H9 (cell line): ENCODE measurements at regions not wholly inside any gene's neighbourhood (a gene's known extent, or its start where the extent isn't known, plus 50 kb on each side); places are given as distances from the start of the nearest gene placed in this dataset.
"Not testable (repeated sequence)": the region's sequence is repeated elsewhere in the genome, so short reads cannot be mapped to it uniquely, and the experiment has no call there.

Experiments used
- DNase-seq: peaks from one replicate; pipeline ENCODE4 v3.0.0-alpha.2; 2017
- H2AFZ ChIP-seq: one replicate; pipeline ENCODE4 v1.6.1; 2013; ENCODE audit warnings: mild to moderate bottlenecking, low read length, control low read depth, moderate library complexity
- H2AK5ac ChIP-seq: 2 replicates; pipeline ENCODE4 v1.6.1; 2013; ENCODE audit warnings: low read length, control low read depth, mixed read lengths; ENCODE audit not compliant: insufficient read length
- H2BK120ac ChIP-seq: one replicate; pipeline ENCODE4 v1.6.1; 2013; ENCODE audit warnings: low read depth, mild to moderate bottlenecking, low read length, control low read depth, inconsistent platforms; ENCODE audit not compliant: poor library complexity, severe bottlenecking
- H2BK12ac ChIP-seq: 2 replicates; pipeline ENCODE4 v1.6.1; 2013; ENCODE audit warnings: low read length, control low read depth, mixed read lengths, low read depth; ENCODE audit not compliant: insufficient read length
- H2BK15ac ChIP-seq: 2 replicates; pipeline ENCODE4 v1.6.1; 2013; ENCODE audit warnings: low read depth, low read length, control low read depth
- H2BK20ac ChIP-seq: one replicate; pipeline ENCODE4 v1.6.1; 2013; ENCODE audit warnings: low read depth, mild to moderate bottlenecking, low read length, control low read depth, inconsistent platforms; ENCODE audit not compliant: poor library complexity, severe bottlenecking
- H2BK5ac ChIP-seq: 2 replicates; pipeline ENCODE4 v1.6.1; 2013; ENCODE audit warnings: low read length, control low read depth, mixed read lengths; ENCODE audit not compliant: insufficient read length
- H3K14ac ChIP-seq: 2 replicates; pipeline ENCODE4 v1.6.1; 2013; ENCODE audit warnings: low read length, control low read depth; ENCODE audit not compliant: insufficient read depth
- H3K18ac ChIP-seq: 2 replicates; pipeline ENCODE4 v1.6.1; 2013; ENCODE audit warnings: low read depth, mild to moderate bottlenecking, mixed read lengths, low read length, control low read depth; ENCODE audit not compliant: insufficient read length
- H3K23ac ChIP-seq: 2 replicates; pipeline ENCODE4 v1.6.1; 2013; ENCODE audit warnings: low read length, control low read depth, mixed read lengths, low read depth; ENCODE audit not compliant: insufficient read length
- H3K23me2 ChIP-seq: 2 replicates; pipeline ENCODE4 v1.6.1; 2013; ENCODE audit warnings: low read depth, mild to moderate bottlenecking, mixed read lengths, low read length, control low read depth; ENCODE audit not compliant: insufficient read length, poor library complexity, severe bottlenecking
- H3K27ac ChIP-seq: 2 replicates; pipeline ENCODE4 v1.5.1; 2013; ENCODE audit warnings: low read length, control low read depth, mixed read lengths, low read depth; ENCODE audit not compliant: insufficient read length
- H3K27me3 ChIP-seq: 2 replicates; pipeline ENCODE4 v1.6.1; 2013; ENCODE audit warnings: low read length, control low read depth, inconsistent platforms; ENCODE audit not compliant: insufficient read depth
- H3K4ac ChIP-seq: 2 replicates; pipeline ENCODE4 v1.6.1; 2013; ENCODE audit warnings: low read depth, mild to moderate bottlenecking, control low read depth, inconsistent platforms, low read length, moderate library complexity
- H3K4me1 ChIP-seq: 2 replicates; pipeline ENCODE4 v1.6.1; 2013; ENCODE audit warnings: low read length, control low read depth, inconsistent platforms; ENCODE audit not compliant: insufficient read depth
- H3K4me2 ChIP-seq: 2 replicates; pipeline ENCODE4 v1.6.1; 2013; ENCODE audit warnings: low read length, control low read depth, mixed read lengths; ENCODE audit not compliant: insufficient read length, insufficient read depth
- H3K56ac ChIP-seq: 2 replicates; pipeline ENCODE4 v1.6.1; 2013; ENCODE audit warnings: low read depth, mild to moderate bottlenecking, mixed read lengths, low read length, control low read depth; ENCODE audit not compliant: insufficient read length
- H3K79me1 ChIP-seq: 2 replicates; pipeline ENCODE4 v1.6.1; 2013; ENCODE audit warnings: low read depth, mild to moderate bottlenecking, moderate library complexity, low read length, control low read depth, inconsistent platforms; ENCODE audit not compliant: insufficient read depth, poor library complexity, severe bottlenecking
- H3K79me2 ChIP-seq: 2 replicates; pipeline ENCODE4 v1.6.1; 2013; ENCODE audit warnings: low read length, control low read depth, inconsistent platforms; ENCODE audit not compliant: insufficient read depth
- H3K9ac ChIP-seq: 2 replicates; pipeline ENCODE4 v1.6.1; 2013; ENCODE audit warnings: low read length, control low read depth, mixed read lengths; ENCODE audit not compliant: insufficient read length; ENCODE audit errors: extremely low read depth
- H3K9me3 ChIP-seq: one replicate; pipeline ENCODE4 v1.6.1; 2013; ENCODE audit warnings: low read depth, low read length, inconsistent platforms; ENCODE audit not compliant: control insufficient read depth
- H3T11ph ChIP-seq: one replicate; pipeline ENCODE4 v1.6.1; 2013; ENCODE audit warnings: mild to moderate bottlenecking, low read length, control low read depth, inconsistent platforms
- H4K20me1 ChIP-seq: one replicate; pipeline ENCODE4 v1.6.1; 2013; ENCODE audit not compliant: control insufficient read depth, insufficient read length, insufficient read depth
- H4K5ac ChIP-seq: 2 replicates; pipeline ENCODE4 v1.6.1; 2013; ENCODE audit warnings: low read depth, mild to moderate bottlenecking, mixed read lengths, low read length, control low read depth; ENCODE audit not compliant: insufficient read length
- H4K8ac ChIP-seq: replicated peaks from 2 replicates; pipeline ENCODE4 v1.6.1; 2013; ENCODE audit warnings: low read length, control low read depth, mixed read lengths, low read depth; ENCODE audit not compliant: insufficient read length
- H4K91ac ChIP-seq: 2 replicates; pipeline ENCODE4 v1.6.1; 2013; ENCODE audit warnings: low read depth, mild to moderate bottlenecking, moderate library complexity, mixed read lengths, low read length, control low read depth; ENCODE audit not compliant: insufficient read length
- H3K27ac Mint-ChIP-seq, 3 experiments: 2 replicates in 2 of 3; 3 replicates in 1 of 3; pipeline ENCODE4 v1.8.0; 2020 to 2021; ENCODE audit warnings: mixed read lengths in 3 of 3, mild to moderate bottlenecking in 1 of 3, moderate library complexity in 1 of 3
- H3K27me3 Mint-ChIP-seq: 2 replicates; pipeline ENCODE4 v1.8.0; 2021; ENCODE audit warnings: low read depth, mild to moderate bottlenecking, moderate library complexity, mixed read lengths
- H3K36me3 Mint-ChIP-seq, 3 experiments: 2 replicates in 2 of 3; 3 replicates in 1 of 3; pipeline ENCODE4 v1.8.0; 2020 to 2021; ENCODE audit warnings: low read depth in 3 of 3, mixed read lengths in 3 of 3; ENCODE audit not compliant: insufficient read depth in 1 of 3
- H3K4me1 Mint-ChIP-seq, 2 experiments: 2 replicates each; pipeline ENCODE4 v1.8.0; 2020; ENCODE audit warnings: mixed read lengths in 2 of 2
- H3K4me3 Mint-ChIP-seq, 2 experiments: 2 replicates in 1 of 2; 3 replicates in 1 of 2; pipeline ENCODE4 v1.8.0; 2020 to 2021; ENCODE audit warnings: mild to moderate bottlenecking in 2 of 2, mixed read lengths in 2 of 2, moderate library complexity in 1 of 2
- H3K9me3 Mint-ChIP-seq, 2 experiments: 2 replicates in 1 of 2; 3 replicates in 1 of 2; pipeline ENCODE4 v1.8.0; 2020; ENCODE audit warnings: mild to moderate bottlenecking in 2 of 2, mixed read lengths in 2 of 2, moderate library complexity in 1 of 2
- WGBS: extraction: QIAGEN DNeasy Blood & Tissue Kit; methylation state at CpG from one replicate; pipeline ENCODE4 v1.1.7; 2013; ENCODE audit warnings: missing lambda C conversion rate, low lambda C conversion rate, mixed read lengths; ENCODE audit not compliant: insufficient read length; ENCODE audit errors: extremely low coverage; 5-methylcytosine and 5-hydroxymethylcytosine counted together

GRCh38 chr4:3932734-3933133, 166.5 kb downstream of the ADRA2C start:
- H2BK15ac ChIP-seq, H3K79me2 ChIP-seq, H3K4me1 ChIP-seq, H3K23me2 ChIP-seq, H2BK120ac ChIP-seq, H4K8ac ChIP-seq, H3K79me1 ChIP-seq, H4K5ac ChIP-seq, H3K27ac Mint-ChIP-seq, H3K14ac ChIP-seq, H3T11ph ChIP-seq, H3K4me2 ChIP-seq, H3K9me3 ChIP-seq, H4K91ac ChIP-seq, DNase-seq, H2BK5ac ChIP-seq, H3K9me3 Mint-ChIP-seq, H3K36me3 Mint-ChIP-seq, H3K23ac ChIP-seq, H3K18ac ChIP-seq, H3K27me3 Mint-ChIP-seq, H3K27ac ChIP-seq, H2AFZ ChIP-seq, H2BK12ac ChIP-seq, H2BK20ac ChIP-seq, H3K27me3 ChIP-seq, H4K20me1 ChIP-seq, H3K4ac ChIP-seq, H3K56ac ChIP-seq, H3K4me3 Mint-ChIP-seq, H3K9ac ChIP-seq, H2AK5ac ChIP-seq: not testable (repeated sequence)
- H3K4me1 Mint-ChIP-seq = peaks cover 2 to 23% of the 10 kb centered on the region in 2 experiments
- WGBS = no CpG with 5 or more reads among the region's 8 CpGs

GRCh38 chr4:3935406-3935805, 169.2 kb downstream of the ADRA2C start:
- not testable (repeated sequence) for H3K18ac ChIP-seq, H3T11ph ChIP-seq, H2BK15ac ChIP-seq, H3K56ac ChIP-seq, H2BK120ac ChIP-seq, H3K27me3 ChIP-seq, H3K27ac ChIP-seq, H3K9me3 Mint-ChIP-seq, H3K23me2 ChIP-seq, H2AK5ac ChIP-seq, H4K5ac ChIP-seq, H2BK20ac ChIP-seq, H2BK12ac ChIP-seq, H2AFZ ChIP-seq, H3K4me3 Mint-ChIP-seq, H3K9ac ChIP-seq, H3K36me3 Mint-ChIP-seq, H3K14ac ChIP-seq, H2BK5ac ChIP-seq, H3K9me3 ChIP-seq, H3K4me2 ChIP-seq, H3K79me2 ChIP-seq, H3K4me1 ChIP-seq, H3K79me1 ChIP-seq, H4K91ac ChIP-seq, H4K8ac ChIP-seq, H3K23ac ChIP-seq, H4K20me1 ChIP-seq, H3K27me3 Mint-ChIP-seq, H3K4ac ChIP-seq, DNase-seq
- peak overlapping the region in 2 of 3 experiments; percentile 5 to 89; a peak in 1 of 7 replicates for H3K27ac Mint-ChIP-seq
- WGBS = no CpG with 5 or more reads among the region's 10 CpGs
- peaks cover 4 to 14% of the 10 kb centered on the region in 2 experiments; a peak in 3 of 4 replicates for H3K4me1 Mint-ChIP-seq
